ENCODE measurements at regions not wholly inside any gene's neighbourhood (a gene's known extent, or its start where the extent isn't known, plus 50 kb on each side); places are given as distances from the start of the nearest gene placed in this dataset.
"Not testable (repeated sequence)": the region's sequence is repeated elsewhere in the genome, so short reads cannot be mapped to it uniquely, and the experiment has no call there.

GRCh38 chr17:20700528-20700927 is 121.0 kb downstream of the CDRT15L2 start:
- H3K36me3 ChIP-seq (replicated peaks; ENCODE audit: control insufficient read depth, insufficient read depth, low read length); H3K27me3 ChIP-seq (ENCODE audit: control insufficient read depth, insufficient read depth, low read length); H3K4me3 ChIP-seq (ENCODE audit: insufficient read depth, low read depth, low read length); DNase-seq: not testable (repeated sequence)

- DNase-seq; H3K27me3 ChIP-seq (ENCODE audit: control insufficient read depth, insufficient read depth, low read length); H3K4me3 ChIP-seq (ENCODE audit: insufficient read depth, low read depth, low read length); H3K36me3 ChIP-seq (replicated peaks; ENCODE audit: control insufficient read depth, insufficient read depth, low read length): not testable (repeated sequence)
Measured at GRCh38 chr17:20701366-20701765, 121.8 kb downstream of the CDRT15L2 start.

GRCh38 chr17:20702692-20703091 is 123.2 kb downstream of the CDRT15L2 start:
- Histone ChIP-seq H3K27me3 (ENCODE audit: control insufficient read depth, insufficient read depth, low read length) (no peaks in the 10 kb centered on the region), H3K4me3 (ENCODE audit: insufficient read depth, low read depth, low read length) (no peak overlapping the region), H3K36me3 (replicated peaks; ENCODE audit: control insufficient read depth, insufficient read depth, low read length) (no peaks in the 10 kb centered on the region)
- no peak for DNase-seq

- DNase-seq, result no peak
Measured at GRCh38 chr17:20703781-20704180, 124.3 kb downstream of the CDRT15L2 start.

GRCh38 chr17:20705186-20705585 is 125.7 kb downstream of the CDRT15L2 start:
- DNase-seq; H3K27me3 ChIP-seq (ENCODE audit: control insufficient read depth, insufficient read depth, low read length); H3K4me3 ChIP-seq (ENCODE audit: insufficient read depth, low read depth, low read length); H3K36me3 ChIP-seq (replicated peaks; ENCODE audit: control insufficient read depth, insufficient read depth, low read length): not testable (repeated sequence)

More at GRCh38 chr17:20703781-20704180, 124.3 kb downstream of the CDRT15L2 start:
- Histone ChIP-seq H3K4me3 (ENCODE audit: insufficient read depth, low read depth, low read length) (no peak overlapping the region), H3K27me3 (ENCODE audit: control insufficient read depth, insufficient read depth, low read length) (no peaks in the 10 kb centered on the region), H3K36me3 (replicated peaks; ENCODE audit: control insufficient read depth, insufficient read depth, low read length) (no peaks in the 10 kb centered on the region)

GRCh38 chr17:20706751-20707373 is 127.3 kb downstream of the CDRT15L2 start:
- H3K27me3 ChIP-seq (ENCODE audit: control insufficient read depth, insufficient read depth, low read length), result no peaks in the 10 kb centered on the region
- no peaks in the 10 kb centered on the region for H3K36me3 ChIP-seq (replicated peaks; ENCODE audit: control insufficient read depth, insufficient read depth, low read length)
- no peak overlapping the region for H3K4me3 ChIP-seq (ENCODE audit: insufficient read depth, low read depth, low read length)
- peak; percentile 22 for DNase-seq

- not testable (repeated sequence) for H3K4me3 ChIP-seq (ENCODE audit: insufficient read depth, low read depth, low read length); H3K36me3 ChIP-seq (replicated peaks; ENCODE audit: control insufficient read depth, insufficient read depth, low read length); H3K27me3 ChIP-seq (ENCODE audit: control insufficient read depth, insufficient read depth, low read length); DNase-seq
Measured at GRCh38 chr17:20708821-20709220, 129.3 kb downstream of the CDRT15L2 start.

GRCh38 chr17:20716481-20716880 is 137.0 kb downstream of the CDRT15L2 start:
- not testable (repeated sequence) for H3K27me3 ChIP-seq (ENCODE audit: control insufficient read depth, insufficient read depth, low read length); H3K36me3 ChIP-seq (replicated peaks; ENCODE audit: control insufficient read depth, insufficient read depth, low read length)

GRCh38 chr17:20721171-20721570 is 141.6 kb downstream of the CDRT15L2 start:
- DNase-seq, result no peak
- no peaks in the 10 kb centered on the region for H3K27me3 ChIP-seq (ENCODE audit: control insufficient read depth, insufficient read depth, low read length)
- no peaks in the 10 kb centered on the region for H3K36me3 ChIP-seq (replicated peaks; ENCODE audit: control insufficient read depth, insufficient read depth, low read length)
- no peak overlapping the region for H3K4me3 ChIP-seq (ENCODE audit: insufficient read depth, low read depth, low read length)

More at GRCh38 chr17:20716481-20716880, 137.0 kb downstream of the CDRT15L2 start:
- DNase-seq; H3K4me3 ChIP-seq (ENCODE audit: insufficient read depth, low read depth, low read length): not testable (repeated sequence)

GRCh38 chr17:20724391-20724790 is 144.9 kb downstream of the CDRT15L2 start:
- not testable (repeated sequence) for H3K36me3 ChIP-seq (replicated peaks; ENCODE audit: control insufficient read depth, insufficient read depth, low read length); H3K27me3 ChIP-seq (ENCODE audit: control insufficient read depth, insufficient read depth, low read length); H3K4me3 ChIP-seq (ENCODE audit: insufficient read depth, low read depth, low read length); DNase-seq

- H3K4me3 ChIP-seq (ENCODE audit: insufficient read depth, low read depth, low read length); H3K36me3 ChIP-seq (replicated peaks; ENCODE audit: control insufficient read depth, insufficient read depth, low read length); H3K27me3 ChIP-seq (ENCODE audit: control insufficient read depth, insufficient read depth, low read length); DNase-seq: not testable (repeated sequence)
Measured at GRCh38 chr17:20727201-20727600, 147.7 kb downstream of the CDRT15L2 start.

GRCh38 chr17:20728181-20728580 is 148.7 kb downstream of the CDRT15L2 start:
- H3K36me3 ChIP-seq (replicated peaks; ENCODE audit: control insufficient read depth, insufficient read depth, low read length), result no peaks in the 10 kb centered on the region
- no peaks in the 10 kb centered on the region for H3K27me3 ChIP-seq (ENCODE audit: control insufficient read depth, insufficient read depth, low read length)
- H3K4me3 ChIP-seq (ENCODE audit: insufficient read depth, low read depth, low read length), result no peak overlapping the region
- DNase-seq, result no peak

GRCh38 chr17:20731131-20731530 is 151.6 kb downstream of the CDRT15L2 start:
- not testable (repeated sequence) for DNase-seq; H3K36me3 ChIP-seq (replicated peaks; ENCODE audit: control insufficient read depth, insufficient read depth, low read length); H3K4me3 ChIP-seq (ENCODE audit: insufficient read depth, low read depth, low read length); H3K27me3 ChIP-seq (ENCODE audit: control insufficient read depth, insufficient read depth, low read length)

- Histone ChIP-seq H3K27me3 (ENCODE audit: control insufficient read depth, insufficient read depth, low read length) (no peaks in the 10 kb centered on the region), H3K36me3 (replicated peaks; ENCODE audit: control insufficient read depth, insufficient read depth, low read length) (no peaks in the 10 kb centered on the region), H3K4me3 (ENCODE audit: insufficient read depth, low read depth, low read length) (no peak overlapping the region)
- no peak for DNase-seq
Measured at GRCh38 chr17:20733923-20734322, 154.4 kb downstream of the CDRT15L2 start.

- DNase-seq, result no peak
- no peaks in the 10 kb centered on the region for H3K27me3 ChIP-seq (ENCODE audit: control insufficient read depth, insufficient read depth, low read length)
- no peak overlapping the region for H3K4me3 ChIP-seq (ENCODE audit: insufficient read depth, low read depth, low read length)
- no peaks in the 10 kb centered on the region for H3K36me3 ChIP-seq (replicated peaks; ENCODE audit: control insufficient read depth, insufficient read depth, low read length)
Measured at GRCh38 chr17:20735796-20736195, 156.3 kb downstream of the CDRT15L2 start.

GRCh38 chr17:20737636-20738035 is 158.1 kb downstream of the CDRT15L2 start:
- H3K27me3 ChIP-seq (ENCODE audit: control insufficient read depth, insufficient read depth, low read length); H3K36me3 ChIP-seq (replicated peaks; ENCODE audit: control insufficient read depth, insufficient read depth, low read length); DNase-seq; H3K4me3 ChIP-seq (ENCODE audit: insufficient read depth, low read depth, low read length): not testable (repeated sequence)
